ENCODE measurements at regions not wholly inside any gene's neighbourhood (a gene's known extent, or its start where the extent isn't known, plus 50 kb on each side); places are given as distances from the start of the nearest gene placed in this dataset.
"Not testable (repeated sequence)": the region's sequence is repeated elsewhere in the genome, so short reads cannot be mapped to it uniquely, and the experiment has no call there.

- peaks cover 27% of the 10 kb centered on the region for H3K4me1 Mint-ChIP-seq (ENCODE audit: unreplicated experiment)
- peak overlapping the region; percentile 69 for H3K27ac Mint-ChIP-seq (ENCODE audit: unreplicated experiment)
- H3K27me3 Mint-ChIP-seq (ENCODE audit: unreplicated experiment) = no peaks in the 10 kb centered on the region
- peaks cover 9% of the 10 kb centered on the region for H3K36me3 Mint-ChIP-seq (ENCODE audit: unreplicated experiment)
- DNase-seq (ENCODE audit: extremely low spot score, unreplicated experiment) = no peak
- no peak overlapping the region for H3K4me3 Mint-ChIP-seq (ENCODE audit: unreplicated experiment)
- TF ChIP-seq CTCF (IDR thresholded peaks at IDR 0.05) = no peak
- H3K9me3 Mint-ChIP-seq (ENCODE audit: unreplicated experiment) = peaks cover 8% of the 10 kb centered on the region
These were observed 431.6 kb upstream of the RASGRP1 start for GRCh38 chr15:38996111-38996631.

GRCh38 chr15:38997841-38998240 is 433.2 kb upstream of the RASGRP1 start:
- Mint-ChIP-seq H3K27me3 (ENCODE audit: unreplicated experiment) (no peaks in the 10 kb centered on the region), H3K4me1 (ENCODE audit: unreplicated experiment) (peaks cover 18% of the 10 kb centered on the region), H3K27ac (ENCODE audit: unreplicated experiment) (no peak overlapping the region), H3K9me3 (ENCODE audit: unreplicated experiment) (peaks cover 13% of the 10 kb centered on the region), H3K4me3 (ENCODE audit: unreplicated experiment) (no peak overlapping the region), H3K36me3 (ENCODE audit: unreplicated experiment) (peaks cover 10% of the 10 kb centered on the region)
- no peak for TF ChIP-seq CTCF (IDR thresholded peaks at IDR 0.05)
- DNase-seq (ENCODE audit: extremely low spot score, unreplicated experiment) = no peak

- Mint-ChIP-seq H3K27me3 (ENCODE audit: unreplicated experiment) (peaks cover 2% of the 10 kb centered on the region), H3K27ac (ENCODE audit: unreplicated experiment) (no peak overlapping the region), H3K4me3 (ENCODE audit: unreplicated experiment) (no peak overlapping the region), H3K9me3 (ENCODE audit: unreplicated experiment) (peaks cover 16% of the 10 kb centered on the region), H3K4me1 (ENCODE audit: unreplicated experiment) (peaks cover 16% of the 10 kb centered on the region), H3K36me3 (ENCODE audit: unreplicated experiment) (peaks cover 12% of the 10 kb centered on the region)
- no peak for TF ChIP-seq CTCF (IDR thresholded peaks at IDR 0.05)
- DNase-seq (ENCODE audit: extremely low spot score, unreplicated experiment) = no peak
These were observed 435.6 kb upstream of the RASGRP1 start for GRCh38 chr15:39000008-39000734.

GRCh38 chr15:39009740-39010139 is 445.1 kb upstream of the RASGRP1 start:
- H3K36me3 Mint-ChIP-seq (ENCODE audit: unreplicated experiment) = peaks cover 17% of the 10 kb centered on the region
- no peak for TF ChIP-seq CTCF (IDR thresholded peaks at IDR 0.05)
- no peak for DNase-seq (ENCODE audit: extremely low spot score, unreplicated experiment)
- H3K4me3 Mint-ChIP-seq (ENCODE audit: unreplicated experiment) = no peak overlapping the region
- no peak overlapping the region for H3K27ac Mint-ChIP-seq (ENCODE audit: unreplicated experiment)
- no peaks in the 10 kb centered on the region for H3K27me3 Mint-ChIP-seq (ENCODE audit: unreplicated experiment)
- peaks cover 43% of the 10 kb centered on the region for H3K9me3 Mint-ChIP-seq (ENCODE audit: unreplicated experiment)
- H3K4me1 Mint-ChIP-seq (ENCODE audit: unreplicated experiment) = no peaks in the 10 kb centered on the region

- H3K4me1 Mint-ChIP-seq (ENCODE audit: unreplicated experiment); DNase-seq (ENCODE audit: extremely low spot score, unreplicated experiment); H3K27ac Mint-ChIP-seq (ENCODE audit: unreplicated experiment); H3K4me3 Mint-ChIP-seq (ENCODE audit: unreplicated experiment); H3K27me3 Mint-ChIP-seq (ENCODE audit: unreplicated experiment): not testable (repeated sequence)
- Mint-ChIP-seq H3K36me3 (ENCODE audit: unreplicated experiment) (peaks cover 15% of the 10 kb centered on the region), H3K9me3 (ENCODE audit: unreplicated experiment) (peaks cover 38% of the 10 kb centered on the region)
These were observed 446.5 kb upstream of the RASGRP1 start for GRCh38 chr15:39011066-39011465.

All from osteocyte (in vitro differentiated cells).